Bronchial epithelial cell (primary cell): ENCODE measurements at regions not wholly inside any gene's neighbourhood (a gene's known extent, or its start where the extent isn't known, plus 50 kb on each side); places are given as distances from the start of the nearest gene placed in this dataset.

Source experiments
- DNase-seq: peaks from one replicate; pipeline ENCODE4 v3.0.0-alpha.2; 2010; ENCODE audit warnings: low read depth
- FAIRE-seq: peaks from 2 replicates; lab custom pipeline; 2011; peaks lifted over from hg19 to GRCh38; lab: Jason Lieb, UNC
- H3K27me3 ChIP-seq: 2 replicates; pipeline ENCODE4 v1.5.1; 2011; ENCODE audit warnings: low read length; ENCODE audit not compliant: control insufficient read depth, insufficient read depth
- H3K36me3 ChIP-seq: 2 replicates; pipeline ENCODE4 v1.5.1; 2011; ENCODE audit warnings: low read length; ENCODE audit not compliant: control insufficient read depth, insufficient read depth
- H3K4me3 ChIP-seq: 2 replicates; pipeline ENCODE4 v1.5.1; 2011; ENCODE audit warnings: mild to moderate bottlenecking, low read depth, low read length, control low read depth
- TF ChIP-seq, protein P1 (sequence below): IDR thresholded peaks from 2 replicates; pipeline ENCODE4 v1.5.1; 2011; ENCODE audit warnings: mild to moderate bottlenecking, moderate library complexity, low read length, control low read depth, inconsistent platforms; ENCODE audit not compliant: insufficient read depth, severe bottlenecking

DNA sequence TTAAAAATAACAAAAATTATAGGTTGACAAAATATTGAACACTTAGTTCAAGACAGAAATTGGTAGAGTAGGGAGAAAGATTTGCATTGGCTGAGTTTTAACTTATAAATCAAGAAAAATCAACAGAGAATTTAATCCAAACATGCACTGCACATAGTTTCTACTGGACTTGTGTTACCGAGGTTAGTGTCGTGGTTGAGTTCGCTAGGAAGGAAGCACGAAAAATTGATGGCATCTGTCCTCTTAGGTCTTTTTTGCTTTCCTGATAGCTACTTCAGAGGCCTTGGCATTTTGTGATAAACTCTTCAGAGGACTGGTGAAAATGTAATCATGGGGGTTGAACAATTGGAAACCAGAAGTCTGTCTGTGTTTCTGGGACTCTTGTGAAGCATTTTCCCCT, 392.9 kb downstream of the NUAK1 start:
- Histone ChIP-seq H3K27me3 (no peaks in the 10 kb centered on the region), H3K36me3 (no peaks in the 10 kb centered on the region), H3K4me3 (no peak overlapping the region)
- TF ChIP-seq, protein P1, sequence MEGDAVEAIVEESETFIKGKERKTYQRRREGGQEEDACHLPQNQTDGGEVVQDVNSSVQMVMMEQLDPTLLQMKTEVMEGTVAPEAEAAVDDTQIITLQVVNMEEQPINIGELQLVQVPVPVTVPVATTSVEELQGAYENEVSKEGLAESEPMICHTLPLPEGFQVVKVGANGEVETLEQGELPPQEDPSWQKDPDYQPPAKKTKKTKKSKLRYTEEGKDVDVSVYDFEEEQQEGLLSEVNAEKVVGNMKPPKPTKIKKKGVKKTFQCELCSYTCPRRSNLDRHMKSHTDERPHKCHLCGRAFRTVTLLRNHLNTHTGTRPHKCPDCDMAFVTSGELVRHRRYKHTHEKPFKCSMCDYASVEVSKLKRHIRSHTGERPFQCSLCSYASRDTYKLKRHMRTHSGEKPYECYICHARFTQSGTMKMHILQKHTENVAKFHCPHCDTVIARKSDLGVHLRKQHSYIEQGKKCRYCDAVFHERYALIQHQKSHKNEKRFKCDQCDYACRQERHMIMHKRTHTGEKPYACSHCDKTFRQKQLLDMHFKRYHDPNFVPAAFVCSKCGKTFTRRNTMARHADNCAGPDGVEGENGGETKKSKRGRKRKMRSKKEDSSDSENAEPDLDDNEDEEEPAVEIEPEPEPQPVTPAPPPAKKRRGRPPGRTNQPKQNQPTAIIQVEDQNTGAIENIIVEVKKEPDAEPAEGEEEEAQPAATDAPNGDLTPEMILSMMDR: no peak
- no peak for FAIRE-seq
- no peak for DNase-seq

GRCh38 chr12:105748806-105749600, 389.8 kb downstream of the NUAK1 start:
- FAIRE-seq (no peak), DNase-seq (peak; percentile 77)
- Histone ChIP-seq H3K4me3 (no peak overlapping the region), H3K27me3 (no peaks in the 10 kb centered on the region), H3K36me3 (no peaks in the 10 kb centered on the region)
- TF ChIP-seq, protein P1: no peak

DNA sequence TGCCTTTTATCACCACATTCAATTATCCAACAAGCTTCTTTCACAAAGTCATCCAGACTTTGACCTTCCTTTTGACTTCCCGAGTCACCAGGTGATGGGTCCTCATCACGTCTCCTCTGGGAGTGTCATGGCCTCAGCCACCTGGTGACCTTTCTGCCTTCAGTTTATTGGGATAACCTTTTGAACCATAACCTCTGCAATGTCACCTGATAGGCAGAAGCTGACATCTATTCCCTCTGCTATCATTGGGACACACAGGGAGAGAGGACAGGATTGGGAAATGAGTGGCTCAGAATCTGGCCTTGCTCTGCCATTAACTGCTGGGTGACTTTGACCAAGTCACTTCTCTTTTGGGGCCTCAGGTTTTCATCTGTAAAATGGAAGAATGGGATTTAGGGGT, 388.7 kb downstream of the NUAK1 start:
- no peak for FAIRE-seq
- H3K4me3 ChIP-seq: no peak overlapping the region
- no peak for DNase-seq
- no peaks in the 10 kb centered on the region for H3K27me3 ChIP-seq
- no peaks in the 10 kb centered on the region for H3K36me3 ChIP-seq
- TF ChIP-seq, protein P1: no peak

GRCh38 chr12:105754313-105754712, 384.4 kb downstream of the NUAK1 start:
- DNase-seq (no peak), FAIRE-seq (no peak)
- TF ChIP-seq, protein P1: no peak
- Histone ChIP-seq H3K27me3 (no peaks in the 10 kb centered on the region), H3K4me3 (no peak overlapping the region), H3K36me3 (no peaks in the 10 kb centered on the region)

DNA sequence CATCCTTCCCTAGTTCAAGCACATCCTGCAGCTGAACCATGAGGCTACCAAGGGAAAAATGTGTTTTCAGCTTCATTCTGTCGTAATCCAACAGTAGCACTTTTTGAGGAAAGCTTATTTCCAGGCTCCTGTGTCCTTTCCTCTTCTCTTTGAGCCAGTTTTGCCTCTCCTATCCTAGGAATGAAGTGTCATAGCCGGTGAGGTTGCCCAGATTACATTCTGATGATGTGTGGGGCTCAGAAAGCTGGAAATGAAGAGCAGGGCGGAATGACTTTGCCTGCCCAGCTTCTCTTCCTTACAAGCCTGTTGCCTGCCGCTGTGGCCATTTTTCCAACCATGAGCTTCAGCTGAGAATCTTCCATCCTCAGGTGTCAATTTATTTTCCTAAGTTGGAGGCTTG, 381.8 kb downstream of the NUAK1 start:
- Histone ChIP-seq H3K4me3 (no peak overlapping the region), H3K27me3 (no peaks in the 10 kb centered on the region), H3K36me3 (no peaks in the 10 kb centered on the region)
- TF ChIP-seq, protein P1: no peak
- DNase-seq (no peak), FAIRE-seq (no peak)

DNA sequence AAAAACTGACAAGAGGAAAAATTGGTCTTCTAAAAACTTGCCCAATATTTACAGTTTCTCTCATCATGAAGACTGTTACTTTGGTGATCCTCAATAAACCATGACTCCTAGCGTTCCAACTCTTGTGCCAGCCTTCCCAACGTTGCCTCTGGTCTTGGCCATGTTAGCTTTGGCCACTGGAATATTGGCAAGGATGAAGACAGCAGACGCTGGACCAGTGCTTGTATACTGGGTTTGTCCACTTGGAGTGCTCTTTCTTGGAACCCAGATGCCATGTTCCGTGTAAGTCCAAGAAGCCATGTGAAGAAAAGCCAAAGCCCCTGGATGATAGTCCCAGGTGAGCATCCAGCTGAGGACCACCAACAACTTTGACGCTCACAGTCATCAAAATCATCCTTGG, 379.6 kb downstream of the NUAK1 start:
- no peaks in the 10 kb centered on the region for H3K36me3 ChIP-seq
- no peak for DNase-seq
- H3K27me3 ChIP-seq: no peaks in the 10 kb centered on the region
- no peak for FAIRE-seq
- TF ChIP-seq, protein P1: peak; percentile 15
- H3K4me3 ChIP-seq: no peak overlapping the region
